ENCODE measurements at regions not wholly inside any gene's neighbourhood (a gene's known extent, or its start where the extent isn't known, plus 50 kb on each side); places are given as distances from the start of the nearest gene placed in this dataset.

DNA sequence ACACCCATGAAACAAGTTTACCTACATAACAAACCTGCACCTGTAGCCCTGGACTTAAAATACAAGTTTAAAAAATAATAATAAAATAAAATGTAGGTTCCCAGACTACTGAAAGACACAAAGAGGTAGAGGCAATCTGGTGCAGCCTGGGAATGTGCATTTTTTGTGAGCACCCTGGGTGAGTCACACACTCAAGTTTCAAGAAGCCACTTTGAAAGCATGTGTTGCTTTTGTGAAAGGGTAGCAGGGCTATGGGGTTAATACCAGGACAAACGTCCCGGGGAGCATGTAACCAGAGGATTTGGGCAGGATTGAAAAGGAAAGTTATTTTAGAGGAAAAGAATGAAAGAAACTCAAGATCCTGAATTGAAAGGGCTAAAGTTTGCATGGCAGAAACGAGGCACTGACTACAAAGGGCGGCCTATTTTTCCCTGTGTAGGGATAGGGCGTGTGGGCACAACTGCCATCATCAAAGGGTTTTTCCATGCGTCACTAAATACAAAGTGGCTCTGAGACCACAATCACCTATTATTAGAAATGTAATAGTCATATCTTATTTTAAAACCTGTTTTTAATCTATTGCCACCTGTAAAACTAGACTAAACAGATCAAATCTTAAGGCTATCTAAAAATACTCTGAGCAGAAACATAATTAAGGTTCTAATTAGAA is 314.9 kb downstream of the COG6 start:
- DNase-seq (ENCODE audit: low read depth) = no peak

DNA sequence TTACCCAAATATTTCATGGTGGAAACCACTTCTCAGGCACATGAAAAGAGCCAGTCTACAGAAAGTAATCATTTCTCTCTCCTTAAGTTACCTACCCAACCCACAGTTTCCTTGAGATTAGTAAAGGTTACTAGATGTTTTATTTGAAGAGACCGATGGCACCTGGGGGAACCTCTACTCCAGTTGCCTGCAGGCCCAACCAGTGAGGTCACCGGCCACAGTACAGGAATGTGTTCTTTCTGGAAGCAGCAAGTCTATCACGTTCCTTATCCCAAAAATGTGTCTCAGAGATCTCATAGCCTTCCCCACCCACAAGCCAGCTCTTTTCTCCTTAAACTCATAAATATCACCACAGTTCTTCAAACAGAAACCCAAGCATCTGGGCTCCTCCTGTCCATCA is 316.1 kb downstream of the COG6 start:
- no peak for DNase-seq (ENCODE audit: low read depth)

DNA sequence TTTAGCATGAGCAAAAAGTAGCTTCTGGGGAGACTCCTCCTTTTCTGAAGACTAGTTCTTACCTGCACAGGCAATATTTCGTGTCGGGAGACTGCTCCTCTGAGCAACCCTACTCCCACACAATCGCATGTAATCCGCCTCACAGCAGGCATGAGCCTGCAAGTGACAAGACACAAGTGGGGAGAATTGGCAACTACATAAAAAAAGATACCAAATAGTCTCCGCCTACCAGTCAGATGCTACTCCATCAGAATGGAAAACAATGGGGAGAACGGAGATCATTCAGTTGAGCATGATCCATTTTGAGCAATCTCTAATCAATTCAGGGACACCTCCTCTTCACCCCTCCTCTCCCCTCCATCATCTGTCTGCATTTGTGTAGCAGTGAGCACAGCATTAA is 321.0 kb downstream of the COG6 start:
- no peak for DNase-seq (ENCODE audit: low read depth)

DNA sequence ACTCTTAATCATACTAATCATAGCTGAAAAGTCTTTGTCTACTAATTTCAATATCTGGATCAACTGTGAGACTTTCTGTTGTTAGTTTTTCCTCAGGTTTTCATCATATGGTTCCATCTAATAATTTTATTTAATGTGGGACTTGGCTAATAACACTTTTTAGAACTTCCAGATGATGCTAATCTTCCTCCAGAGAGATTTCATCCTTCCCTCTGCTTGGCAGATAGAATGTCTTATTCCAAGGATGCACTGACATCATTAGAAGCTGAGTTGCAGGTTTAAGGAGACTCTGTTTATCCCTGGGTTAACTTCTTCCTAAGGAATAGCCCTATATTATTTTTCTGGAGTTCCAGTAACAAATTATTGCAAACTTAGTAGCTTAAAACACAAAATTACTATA is 325.6 kb downstream of the COG6 start:
- DNase-seq (ENCODE audit: low read depth) = no peak

DNA sequence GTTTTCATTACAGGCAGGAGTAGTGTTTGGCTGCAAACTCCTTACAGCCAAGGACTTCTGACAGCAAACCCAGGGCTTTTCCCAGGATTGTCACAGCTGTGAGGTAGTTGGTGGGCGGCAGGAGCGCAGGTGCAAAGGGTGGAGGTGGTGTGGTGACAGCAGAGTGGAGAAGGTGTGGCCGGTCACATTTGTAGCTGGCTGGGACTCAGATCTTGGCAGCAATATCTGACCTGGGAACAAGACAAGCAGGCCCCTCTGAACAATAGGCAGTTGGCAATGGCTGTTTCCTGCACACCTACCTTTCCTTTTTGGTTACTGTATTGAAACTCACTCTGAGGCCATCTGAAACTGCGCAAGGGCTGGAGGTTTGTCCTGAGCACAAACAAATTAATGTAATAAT is 327.3 kb downstream of the COG6 start:
- DNase-seq (ENCODE audit: low read depth) = no peak

DNA sequence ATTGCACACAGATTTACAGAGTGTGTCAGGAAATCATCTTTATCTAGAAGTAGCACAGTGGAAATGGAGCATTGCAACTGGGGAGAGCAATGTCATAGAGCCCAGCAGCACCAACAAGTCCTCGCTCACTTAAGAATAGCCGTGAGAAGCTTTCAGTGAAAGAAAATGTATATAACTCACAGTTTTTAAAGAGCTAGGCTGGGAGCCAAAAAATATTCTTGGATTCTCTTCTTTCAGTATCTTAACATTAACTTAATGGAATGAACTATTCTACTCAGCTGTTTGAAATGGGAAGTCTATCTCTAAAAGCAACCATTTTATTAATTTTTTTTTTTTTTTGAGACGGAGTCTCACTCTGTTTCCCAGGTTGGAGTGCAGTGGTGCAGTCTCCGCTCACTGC is 329.6 kb downstream of the COG6 start:
- DNase-seq (ENCODE audit: low read depth) = no peak

DNA sequence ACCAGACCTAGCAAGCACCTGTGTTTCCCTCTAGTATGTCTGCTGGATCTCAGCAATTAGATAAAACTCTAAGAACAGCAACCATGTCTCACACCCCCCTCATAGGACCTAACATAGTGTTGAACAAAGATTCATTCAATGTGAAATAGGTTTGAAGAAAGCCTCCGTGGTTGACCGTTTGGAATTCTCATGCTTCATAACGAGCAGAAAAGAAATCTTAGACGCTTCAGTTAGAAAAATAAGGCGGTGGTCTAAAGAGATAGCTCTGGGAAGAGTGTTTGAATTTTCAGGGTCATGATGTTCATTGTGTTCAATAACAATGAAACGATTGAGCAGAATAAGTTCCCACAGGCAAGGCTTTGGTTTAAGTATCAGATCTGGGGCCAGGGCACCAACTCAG is 332.9 kb downstream of the COG6 start:
- no peak for DNase-seq (ENCODE audit: low read depth)

DNA sequence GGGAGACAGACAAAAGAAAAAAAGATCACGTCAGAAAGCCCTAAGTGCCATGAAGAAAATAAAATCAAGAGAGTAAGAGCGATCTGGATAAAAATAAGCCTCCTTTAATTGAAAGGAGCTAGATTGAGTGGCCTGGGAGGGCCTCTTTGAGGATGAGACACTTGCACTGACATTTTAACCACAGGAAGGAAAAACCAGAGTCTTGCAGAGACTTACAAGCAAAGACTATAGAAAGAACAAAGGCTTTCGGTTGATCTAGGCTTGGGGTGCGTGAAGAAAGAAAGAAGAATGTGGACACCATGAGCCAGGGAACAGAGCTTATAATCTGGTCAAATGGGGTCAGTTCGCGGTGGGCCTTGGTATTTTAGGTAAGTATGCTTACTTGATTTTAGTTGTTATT is 342.7 kb downstream of the COG6 start:
- DNase-seq (ENCODE audit: low read depth) = no peak

DNA sequence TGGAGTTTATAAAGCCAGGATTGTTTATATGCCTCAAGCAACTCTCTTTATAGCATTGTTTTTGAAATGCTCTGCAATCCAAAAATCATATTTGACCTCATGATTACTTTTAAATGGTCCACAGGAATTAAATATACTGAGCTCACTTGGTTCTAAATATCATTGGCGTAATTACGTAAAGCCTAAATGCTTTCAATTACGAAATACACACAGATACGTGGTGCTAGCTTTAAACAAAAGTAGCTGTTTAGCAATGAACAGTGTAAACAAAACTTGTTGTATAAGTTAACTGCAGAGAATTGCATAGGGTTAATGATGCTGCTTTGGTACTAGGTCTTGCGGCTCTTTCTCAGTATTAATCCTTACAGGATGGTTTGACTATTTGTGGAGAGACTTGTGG is 346.6 kb downstream of the COG6 start:
- DNase-seq (ENCODE audit: low read depth) = no peak

DNA sequence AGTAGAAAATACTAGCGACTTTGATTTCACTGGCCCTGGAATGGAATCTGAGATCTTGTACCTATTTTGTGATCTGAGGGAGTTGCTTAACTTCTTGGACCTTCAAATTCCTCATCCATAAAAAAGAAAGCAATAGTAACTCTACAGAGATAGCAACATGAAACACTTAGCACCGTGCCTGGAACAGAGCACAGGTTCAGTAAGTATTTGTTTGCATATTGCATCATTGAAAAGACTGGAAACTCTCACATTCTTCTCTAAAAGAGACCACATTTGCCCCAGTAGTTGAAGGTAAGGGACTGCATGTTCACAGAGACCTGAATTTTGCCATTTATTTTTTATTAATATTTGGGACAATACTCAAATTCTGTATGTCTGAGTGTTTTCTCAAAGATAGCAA is 358.1 kb downstream of the COG6 start:
- no peak for DNase-seq (ENCODE audit: low read depth)

DNA sequence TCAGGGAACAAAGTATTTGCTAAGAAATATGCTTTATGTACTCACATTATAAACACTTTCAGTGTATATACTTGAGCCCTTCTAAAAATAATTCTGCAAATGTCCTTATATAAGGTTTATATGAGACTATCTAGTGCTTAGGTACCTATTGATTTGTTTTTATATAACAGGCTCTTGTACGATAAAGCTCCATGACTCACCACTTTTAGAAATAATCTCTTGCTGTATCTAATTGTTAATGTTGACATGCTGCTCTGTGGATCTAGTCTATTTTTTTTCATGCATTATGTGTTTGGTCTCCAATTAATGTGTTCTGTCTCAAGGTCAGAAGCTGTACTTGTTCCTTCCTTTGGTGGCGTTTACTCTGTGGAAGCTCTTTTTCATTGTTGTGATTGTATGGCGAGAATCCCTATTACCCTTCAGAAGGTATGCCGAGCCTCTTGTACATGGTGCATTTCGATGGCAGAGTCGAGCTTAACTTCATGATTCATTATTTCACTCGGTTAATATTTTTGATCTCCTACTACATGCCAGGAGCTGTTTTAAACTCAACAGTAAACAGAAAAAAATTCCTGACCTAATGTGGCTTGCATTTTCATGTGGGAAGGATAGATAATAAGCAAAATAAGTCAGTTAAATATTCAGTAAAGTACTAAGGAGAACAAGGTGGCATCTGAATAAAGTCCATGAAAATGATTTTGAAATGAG is 361.6 kb downstream of the COG6 start:
- no peak for DNase-seq (ENCODE audit: low read depth)

DNA sequence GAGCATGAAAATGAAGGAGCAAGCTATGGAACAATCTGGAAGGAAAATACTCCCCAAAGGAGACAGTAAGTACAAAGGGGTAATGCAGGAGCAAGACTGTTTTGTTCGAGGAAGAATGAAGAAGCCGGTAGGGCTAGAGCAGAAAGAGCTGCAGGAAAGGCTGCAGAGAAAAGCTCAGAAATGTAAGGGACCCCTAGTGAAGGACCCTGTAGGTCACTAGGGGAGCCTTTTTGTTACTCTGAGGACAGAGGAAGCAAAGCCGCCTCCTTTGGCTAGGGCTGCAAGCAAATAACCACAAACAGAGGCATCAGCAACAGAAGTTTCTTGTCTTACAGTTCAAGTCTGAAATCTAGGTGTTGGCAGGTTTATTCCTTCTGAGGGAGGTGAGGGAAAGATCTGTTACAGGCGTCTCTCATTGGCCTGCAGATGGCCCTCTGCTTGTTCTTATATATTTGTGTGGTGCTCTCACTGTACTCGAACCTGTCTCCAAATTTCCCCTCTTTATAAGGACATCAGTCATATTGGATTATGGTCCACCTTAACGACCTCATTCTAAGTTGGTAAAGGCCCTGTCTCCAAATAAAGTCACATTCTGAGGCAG is 362.3 kb downstream of the COG6 start:
- DNase-seq (ENCODE audit: low read depth) = no peak

DNA sequence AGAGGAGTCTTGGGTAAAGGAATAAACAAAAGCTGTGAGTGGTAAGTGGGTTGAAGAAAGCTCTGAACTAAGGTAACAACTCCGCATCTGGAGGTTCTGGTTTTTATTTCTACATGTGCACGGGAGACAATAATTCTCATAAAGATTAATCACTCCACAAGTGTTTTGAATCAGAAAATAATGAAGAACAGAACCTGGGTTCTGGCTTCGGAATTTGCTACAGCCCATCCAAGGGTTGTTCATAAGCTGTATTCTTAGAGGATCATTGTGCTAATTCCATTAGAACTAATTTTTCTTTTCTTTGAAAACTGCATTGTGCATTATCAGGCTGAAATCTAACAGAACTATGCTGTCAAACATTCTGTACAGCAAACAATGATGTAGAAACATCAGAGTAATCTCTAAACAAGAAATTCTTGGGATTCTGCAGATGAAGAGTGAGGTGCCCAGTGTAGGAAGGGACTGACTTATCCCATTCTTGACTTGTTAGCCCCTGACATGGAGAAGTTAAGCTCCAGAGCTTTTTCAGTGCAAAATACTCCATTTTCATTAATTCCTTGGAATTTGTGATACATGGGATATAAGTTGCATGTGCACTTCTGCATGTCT is 368.2 kb downstream of the COG6 start:
- no peak for DNase-seq (ENCODE audit: low read depth)

DNA sequence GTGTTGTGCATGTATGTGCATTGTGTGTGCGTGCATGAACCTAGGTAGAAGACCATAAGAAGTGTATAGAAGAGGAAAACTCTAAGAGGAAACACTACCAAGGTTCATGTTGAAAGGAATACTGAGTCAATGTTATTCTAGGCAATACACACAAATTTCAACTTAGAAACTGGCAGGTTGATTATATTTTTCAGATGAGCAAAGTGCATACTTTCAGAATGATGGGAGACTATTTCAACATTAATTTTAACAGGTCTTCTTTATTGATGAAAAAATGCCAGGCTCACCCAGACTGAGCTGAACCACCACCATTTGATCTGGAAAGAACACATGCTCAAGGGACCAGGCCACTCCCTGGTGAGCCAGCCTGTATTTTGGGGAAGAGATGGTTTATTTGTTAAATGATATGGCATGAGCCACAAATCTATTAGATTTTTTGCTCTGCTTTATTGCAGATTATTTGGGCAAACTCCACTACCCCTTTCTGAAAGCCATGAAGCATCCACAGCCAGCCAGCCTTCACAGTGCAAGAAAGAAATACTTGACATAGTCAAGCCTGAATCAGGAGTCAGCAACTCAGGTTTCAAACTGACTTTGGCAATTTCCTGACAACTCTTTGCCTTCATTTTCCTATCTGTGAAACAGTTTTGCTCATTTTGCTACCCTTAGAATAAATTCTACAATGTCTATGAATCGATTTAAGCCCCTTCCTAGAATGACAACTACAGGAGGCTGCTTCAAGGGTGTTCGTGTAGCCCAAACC is 368.9 kb downstream of the COG6 start:
- no peak for DNase-seq (ENCODE audit: low read depth)

DNA sequence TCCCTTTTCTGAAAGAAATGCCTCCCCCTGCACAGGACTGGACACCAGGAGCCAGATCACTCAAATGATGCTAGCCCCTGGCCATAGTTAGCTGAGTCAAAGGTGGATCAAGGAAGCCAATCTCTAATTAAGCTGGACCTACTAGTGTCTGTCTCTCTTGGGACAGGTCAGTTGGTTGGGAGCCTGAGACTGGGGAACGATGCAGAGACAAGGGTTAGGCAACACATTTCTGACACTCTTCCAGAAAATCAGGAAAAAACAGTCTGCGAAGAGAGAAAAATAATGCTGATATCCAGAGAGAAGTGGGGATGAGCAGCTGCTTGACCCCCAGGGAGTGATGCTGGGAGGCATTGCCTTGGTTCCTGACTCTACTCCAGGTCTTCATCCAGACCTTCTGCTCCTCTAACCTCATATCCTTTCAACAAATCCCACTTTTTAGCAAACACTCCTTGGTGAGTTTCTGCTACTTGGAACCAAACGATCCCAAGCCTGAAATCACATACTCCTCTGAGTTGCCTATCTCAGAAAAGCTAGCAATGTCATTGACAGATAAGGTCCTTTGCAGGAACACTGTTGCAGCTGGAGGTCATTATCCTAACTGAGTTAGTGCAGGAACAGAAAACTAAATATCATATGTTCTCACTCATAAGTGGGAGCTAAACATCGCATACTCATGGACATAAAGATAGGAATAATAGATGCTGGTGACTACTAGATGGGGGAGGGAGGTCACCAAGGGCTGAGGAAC is 369.7 kb downstream of the COG6 start:
- DNase-seq (ENCODE audit: low read depth) = no peak

DNA sequence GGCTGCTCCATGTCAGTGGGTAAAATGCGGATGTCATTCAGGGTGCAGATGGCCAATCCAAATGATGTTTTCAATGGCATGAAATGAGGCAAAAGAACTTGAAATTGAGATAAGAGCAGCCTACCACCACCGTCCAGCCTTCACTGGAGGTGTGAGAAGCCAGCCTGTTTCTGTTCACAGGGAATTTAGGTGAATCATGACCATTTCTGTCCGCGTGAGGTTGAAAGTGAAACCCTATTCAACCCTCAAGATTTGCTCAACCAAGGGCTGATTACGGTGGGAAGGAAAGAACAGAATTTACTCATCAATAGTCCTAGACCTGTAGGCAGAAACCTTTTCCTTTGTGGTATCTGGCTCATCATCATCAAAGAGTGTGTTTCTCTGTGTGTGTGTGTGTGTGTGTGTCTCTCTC is 370.7 kb downstream of the COG6 start:
- no peak for DNase-seq (ENCODE audit: low read depth)

DNA sequence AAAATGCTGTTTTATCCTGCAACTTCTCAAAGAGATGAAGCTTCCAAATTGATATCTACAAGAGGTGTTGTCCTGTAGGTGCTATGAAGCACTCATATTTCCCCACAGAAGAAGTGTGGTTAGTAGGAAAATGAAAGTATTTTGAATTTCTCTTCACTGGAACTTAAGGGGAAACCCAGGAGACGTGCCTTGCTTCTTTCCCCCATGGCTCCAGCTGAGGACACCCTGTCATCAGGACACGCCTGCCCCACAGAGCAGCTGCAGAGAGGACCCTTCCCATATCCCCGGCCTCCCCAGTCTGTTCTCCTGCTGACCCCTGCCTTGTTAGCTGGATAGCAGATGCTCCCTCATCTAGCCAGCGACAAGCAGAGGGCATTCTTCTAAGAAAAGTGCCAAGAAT is 371.3 kb downstream of the COG6 start:
- DNase-seq (ENCODE audit: low read depth) = no peak

DNA sequence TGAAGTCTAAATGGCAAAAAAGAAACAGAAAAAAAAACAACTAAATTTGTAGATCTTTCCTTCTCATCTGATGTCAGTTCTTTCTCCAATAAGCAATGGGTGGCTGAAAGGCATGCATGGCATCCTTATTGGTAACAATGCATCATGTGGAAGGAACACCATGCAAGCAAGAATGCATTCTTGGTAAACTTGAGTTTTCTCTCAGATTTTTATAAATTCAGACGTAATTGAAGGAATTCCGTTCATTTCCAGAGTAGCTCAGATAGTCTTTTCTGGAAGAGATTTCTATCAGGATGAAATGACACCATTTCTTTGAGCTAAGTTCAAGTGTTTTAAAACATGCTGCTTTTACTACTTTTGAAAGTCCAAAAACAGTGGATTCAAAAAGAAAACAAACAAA is 373.0 kb downstream of the COG6 start:
- no peak for DNase-seq (ENCODE audit: low read depth)

DNA sequence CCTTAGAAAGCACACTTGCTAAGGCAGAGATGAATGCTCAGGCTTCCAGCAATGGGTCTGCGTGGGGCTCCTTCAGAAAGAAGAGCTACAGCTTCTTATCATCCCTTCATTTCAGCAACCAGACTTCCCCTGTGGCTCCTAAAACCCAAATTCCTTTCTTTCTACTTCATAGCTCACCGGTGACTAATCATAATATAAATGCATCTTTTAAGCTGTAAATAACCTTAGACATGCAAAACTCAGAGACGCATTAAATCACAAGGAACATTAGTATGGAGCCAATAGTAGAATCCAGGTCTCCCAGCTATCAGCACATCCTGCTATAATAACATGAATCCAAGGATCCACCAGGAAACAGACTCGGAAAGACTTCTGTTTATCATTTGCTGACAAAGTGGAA is 375.6 kb downstream of the COG6 start:
- peak; percentile 11 for DNase-seq (ENCODE audit: low read depth)

DNA sequence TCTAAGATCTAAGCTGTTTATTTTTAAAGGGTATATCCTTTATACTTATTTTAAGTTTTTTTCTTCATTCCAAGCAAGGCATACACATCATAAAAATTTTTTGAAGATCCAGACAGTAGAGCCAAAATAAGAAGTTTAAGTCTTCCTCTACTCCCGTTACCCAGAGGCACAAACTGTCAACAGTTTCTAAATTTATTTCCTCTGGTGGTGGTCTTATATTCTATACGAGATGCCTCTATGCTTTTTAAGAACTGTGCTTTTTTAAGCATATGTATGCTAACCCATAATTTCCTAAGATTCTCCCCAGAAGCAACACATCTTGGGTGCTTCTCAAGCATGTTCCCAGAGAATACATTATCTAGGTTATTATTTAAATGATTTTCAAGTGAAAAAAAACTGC is 383.6 kb downstream of the COG6 start:
- DNase-seq (ENCODE audit: low read depth) = no peak

DNA sequence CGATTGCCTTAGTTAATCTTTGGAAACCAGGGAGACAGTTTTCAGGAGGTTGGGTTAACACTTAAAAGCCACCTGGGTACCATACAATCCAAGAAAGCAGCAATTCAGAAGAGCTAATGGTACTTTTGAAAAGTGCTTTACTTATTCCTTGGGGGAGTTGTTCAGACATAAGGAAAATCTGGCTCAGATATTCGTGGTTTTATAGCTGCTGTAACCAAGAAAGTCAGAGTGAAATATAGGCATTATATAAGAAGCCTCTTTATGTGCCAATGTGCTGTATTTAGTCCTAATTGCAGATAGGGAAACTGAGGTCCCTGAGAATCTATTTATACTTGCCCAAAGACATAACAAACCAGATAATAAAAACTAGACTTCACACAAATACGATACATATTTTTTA is 387.5 kb downstream of the COG6 start:
- no peak for DNase-seq (ENCODE audit: low read depth)

DNA sequence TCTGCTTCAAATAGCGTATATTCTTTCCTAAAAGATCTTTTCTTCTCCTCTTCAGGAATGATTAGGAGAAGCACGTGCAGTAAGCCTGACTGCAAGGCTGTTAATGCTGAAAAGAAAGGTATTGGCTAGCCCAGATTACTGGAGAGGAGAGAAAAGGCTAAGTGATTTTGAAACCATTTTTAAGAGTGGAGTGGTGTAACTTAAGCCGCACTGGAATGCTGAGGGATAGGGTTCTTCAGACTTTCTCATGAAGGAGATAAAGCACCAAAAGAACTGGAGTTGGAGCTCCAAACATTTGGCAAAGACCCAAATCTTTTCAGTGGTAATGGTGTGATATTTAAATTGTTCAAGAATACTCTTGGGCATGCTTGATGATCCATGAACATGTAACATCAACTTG is 388.3 kb downstream of the COG6 start:
- DNase-seq (ENCODE audit: low read depth) = no peak
